ENCODE measurements at regions not wholly inside any gene's neighbourhood (a gene's known extent, or its start where the extent isn't known, plus 50 kb on each side); places are given as distances from the start of the nearest gene placed in this dataset.

GRCh38 chr16:35686595-35686994 lies 2227.2 kb downstream of the TP53TG3F start:
- no peak for DNase-seq

GRCh38 chr16:35687071-35687470 lies 2227.7 kb downstream of the TP53TG3F start:
- no peak for DNase-seq

- no peak for DNase-seq
Measured at GRCh38 chr16:35687781-35688180, 2228.4 kb downstream of the TP53TG3F start.

- no peak for DNase-seq
Measured at GRCh38 chr16:35689764-35690163, 2230.4 kb downstream of the TP53TG3F start.

GRCh38 chr16:35690413-35690812 lies 2231.0 kb downstream of the TP53TG3F start:
- DNase-seq: no peak

GRCh38 chr16:35691057-35691456 lies 2231.6 kb downstream of the TP53TG3F start:
- DNase-seq: no peak

GRCh38 chr16:35692824-35693223 lies 2233.4 kb downstream of the TP53TG3F start:
- DNase-seq: peak in 1 of 2 experiments; percentile 39

- no peak for DNase-seq
Measured at GRCh38 chr16:35706901-35707300, 2247.5 kb downstream of the TP53TG3F start.

- no peak for DNase-seq
Measured at GRCh38 chr16:35711435-35711834, 2252.0 kb downstream of the TP53TG3F start.

- no peak for DNase-seq
Measured at GRCh38 chr16:35711958-35712357, 2252.5 kb downstream of the TP53TG3F start.

- no peak for DNase-seq
Measured at GRCh38 chr16:35713762-35714650, 2254.6 kb downstream of the TP53TG3F start.

- no peak for DNase-seq
Measured at GRCh38 chr16:35714665-35715064, 2255.3 kb downstream of the TP53TG3F start.

GRCh38 chr16:35724551-35724950 lies 2265.1 kb downstream of the TP53TG3F start:
- DNase-seq: no peak

GRCh38 chr16:35725949-35726348 lies 2266.5 kb downstream of the TP53TG3F start:
- no peak for DNase-seq

GRCh38 chr16:35730251-35730650 lies 2270.8 kb downstream of the TP53TG3F start:
- DNase-seq: no peak

- no peak for DNase-seq
Measured at GRCh38 chr16:35731341-35732040, 2272.1 kb downstream of the TP53TG3F start.

GRCh38 chr16:35732046-35732810 lies 2272.8 kb downstream of the TP53TG3F start:
- no peak for DNase-seq

- no peak for DNase-seq
Measured at GRCh38 chr16:35733278-35733965, 2274.0 kb downstream of the TP53TG3F start.

- DNase-seq: no peak
Measured at GRCh38 chr16:35733971-35734702, 2274.7 kb downstream of the TP53TG3F start.

- no peak for DNase-seq
Measured at GRCh38 chr16:35734728-35735402, 2275.5 kb downstream of the TP53TG3F start.
